Neural progenitor cell (in vitro differentiated cells): ENCODE measurements at regions not wholly inside any gene's neighbourhood (a gene's known extent, or its start where the extent isn't known, plus 50 kb on each side); places are given as distances from the start of the nearest gene placed in this dataset.

Experiments used
- DNase-seq: peaks from one replicate; pipeline ENCODE4 v3.0.0-alpha.2; 2016; ENCODE audit warnings: low spot score
- H2AFZ ChIP-seq: fragments of 200-600 bp; sonication (generic); replicated peaks from 2 replicates; pipeline ENCODE4 v1.6.1; 2016; ENCODE audit warnings: antibody characterized with exemption
- H3F3A ChIP-seq: fragments of 200-600 bp; sonication (generic); 2 replicates; pipeline ENCODE4 v1.6.1; 2016; ENCODE audit warnings: antibody characterized with exemption, low read depth
- H3K27ac ChIP-seq: fragments of 200-600 bp; sonication (generic); 2 replicates; pipeline ENCODE4 v1.5.1; 2016; ENCODE audit warnings: mild to moderate bottlenecking
- H3K27me3 ChIP-seq: fragments of 200-600 bp; sonication (generic); 2 replicates; pipeline ENCODE4 v1.6.1; 2016; ENCODE audit warnings: mild to moderate bottlenecking, moderate library complexity
- H3K36me3 ChIP-seq: fragments of 200-600 bp; sonication (generic); 2 replicates; pipeline ENCODE4 v1.5.1; 2016
- H3K4me1 ChIP-seq: fragments of 200-600 bp; sonication (generic); 2 replicates; pipeline ENCODE4 v1.6.1; 2016; ENCODE audit warnings: mixed run types
- H3K4me2 ChIP-seq: fragments of 200-600 bp; sonication (generic); 2 replicates; pipeline ENCODE4 v1.6.1; 2016
- H3K4me3 ChIP-seq: fragments of 200-600 bp; sonication (generic); 2 replicates; pipeline ENCODE4 v1.5.1; 2016
- H3K79me2 ChIP-seq: fragments of 200-600 bp; sonication (generic); 2 replicates; pipeline ENCODE4 v1.6.1; 2016; ENCODE audit warnings: low read depth
- H3K9ac ChIP-seq: fragments of 200-600 bp; sonication (generic); 2 replicates; pipeline ENCODE4 v1.6.1; 2016
- H3K9me3 ChIP-seq: fragments of 200-600 bp; sonication (generic); 2 replicates; pipeline ENCODE4 v1.5.1; 2016; ENCODE audit warnings: low read depth
- H4K20me1 ChIP-seq: fragments of 200-600 bp; sonication (generic); 2 replicates; pipeline ENCODE4 v1.6.1; 2016; ENCODE audit warnings: low read depth
- H3K27ac Mint-ChIP-seq: 3 replicates; pipeline ENCODE4 v1.8.0; 2021; ENCODE audit warnings: mixed read lengths
- H3K27me3 Mint-ChIP-seq: 2 replicates; pipeline ENCODE4 v1.8.0; 2022; ENCODE audit warnings: low read depth, mild to moderate bottlenecking, inconsistent platforms, moderate library complexity, mixed read lengths; ENCODE audit not compliant: insufficient read depth
- H3K36me3 Mint-ChIP-seq: 3 replicates; pipeline ENCODE4 v1.8.0; 2021; ENCODE audit warnings: mixed read lengths
- H3K4me1 Mint-ChIP-seq: 3 replicates; pipeline ENCODE4 v1.8.0; 2021; ENCODE audit warnings: mixed read lengths
- H3K4me3 Mint-ChIP-seq: 3 replicates; pipeline ENCODE4 v1.8.0; 2021; ENCODE audit warnings: mild to moderate bottlenecking, moderate library complexity, mixed read lengths
- H3K9me3 Mint-ChIP-seq: 3 replicates; pipeline ENCODE4 v1.8.0; 2020; ENCODE audit warnings: mixed read lengths
- CTCF ChIP-seq: fragments of 200-600 bp; sonication (generic); IDR thresholded peaks from 2 replicates; pipeline ENCODE4 v1.5.1; 2017; ENCODE audit warnings: antibody characterized with exemption, mild to moderate bottlenecking
- EZH2 ChIP-seq: fragments of 200-600 bp; sonication (generic); IDR thresholded peaks from 2 replicates; pipeline ENCODE4 v1.6.1; 2017; ENCODE audit warnings: antibody characterized with exemption, mild to moderate bottlenecking, moderate library complexity
- EZH2phosphoT487 ChIP-seq: fragments of 200-600 bp; sonication (generic); IDR thresholded peaks from 2 replicates; pipeline ENCODE4 v1.6.1; 2017; ENCODE audit warnings: antibody characterized with exemption

- Mint-ChIP-seq H3K4me3 (no peak overlapping the region), H3K9me3 (no peaks in the 10 kb centered on the region), H3K4me1 (peaks cover 7% of the 10 kb centered on the region), H3K36me3 (no peaks in the 10 kb centered on the region), H3K27me3 (no peaks in the 10 kb centered on the region), H3K27ac (no peak overlapping the region)
- Histone ChIP-seq H3F3A (no peaks in the 10 kb centered on the region), H3K36me3 (no peaks in the 10 kb centered on the region), H3K27me3 (no peaks in the 10 kb centered on the region), H3K4me3 (no peak overlapping the region), H3K4me2 (no peak overlapping the region), H2AFZ (no peak overlapping the region), H3K9me3 (no peaks in the 10 kb centered on the region), H3K9ac (no peak overlapping the region), H3K79me2 (no peaks in the 10 kb centered on the region), H4K20me1 (no peaks in the 10 kb centered on the region), H3K27ac (no peak overlapping the region), H3K4me1 (no peaks in the 10 kb centered on the region)
- no peak for DNase-seq
- TF ChIP-seq EZH2phosphoT487: no peak
- TF ChIP-seq CTCF: no peak
- no peak for TF ChIP-seq EZH2
Measured at GRCh38 chr2:65880436-65880835, 448.0 kb upstream of the SPRED2 start.

- H2AFZ ChIP-seq: no peak overlapping the region
- H3K27ac Mint-ChIP-seq: no peak overlapping the region
Measured at GRCh38 chr2:65878011-65878340, 445.6 kb upstream of the SPRED2 start.

GRCh38 chr2:65877331-65878010 is 445.1 kb upstream of the SPRED2 start:
- Mint-ChIP-seq H3K4me3 (no peak overlapping the region), H3K27ac (no peak overlapping the region), H3K36me3 (no peaks in the 10 kb centered on the region), H3K4me1 (peaks cover 7% of the 10 kb centered on the region), H3K27me3 (no peaks in the 10 kb centered on the region), H3K9me3 (no peaks in the 10 kb centered on the region)
- TF ChIP-seq CTCF: no peak
- Histone ChIP-seq H2AFZ (no peak overlapping the region), H3K27ac (no peak overlapping the region), H3K79me2 (no peaks in the 10 kb centered on the region), H3K27me3 (no peaks in the 10 kb centered on the region), H3K4me2 (no peak overlapping the region), H3F3A (no peaks in the 10 kb centered on the region), H3K4me1 (no peaks in the 10 kb centered on the region), H3K9ac (no peak overlapping the region), H4K20me1 (no peaks in the 10 kb centered on the region), H3K9me3 (no peaks in the 10 kb centered on the region), H3K4me3 (no peak overlapping the region), H3K36me3 (no peaks in the 10 kb centered on the region)
- no peak for DNase-seq

More at GRCh38 chr2:65878011-65878340, 445.6 kb upstream of the SPRED2 start:
- no peaks in the 10 kb centered on the region for H3K36me3 ChIP-seq
- no peaks in the 10 kb centered on the region for H4K20me1 ChIP-seq
- H3K4me3 ChIP-seq: no peak overlapping the region
- no peaks in the 10 kb centered on the region for H3K79me2 ChIP-seq
- DNase-seq: peak; percentile 31
- no peak overlapping the region for H3K9ac ChIP-seq
- no peaks in the 10 kb centered on the region for H3K27me3 Mint-ChIP-seq
- no peak overlapping the region for H3K27ac ChIP-seq
- H3K4me3 Mint-ChIP-seq: no peak overlapping the region
- no peak for TF ChIP-seq EZH2phosphoT487
- no peak overlapping the region for H3K4me2 ChIP-seq
- H3K4me1 ChIP-seq: no peaks in the 10 kb centered on the region
- no peaks in the 10 kb centered on the region for H3K27me3 ChIP-seq
- peaks cover 7% of the 10 kb centered on the region for H3K4me1 Mint-ChIP-seq
- no peaks in the 10 kb centered on the region for H3K9me3 ChIP-seq
- no peaks in the 10 kb centered on the region for H3F3A ChIP-seq
- H3K36me3 Mint-ChIP-seq: no peaks in the 10 kb centered on the region
- no peaks in the 10 kb centered on the region for H3K9me3 Mint-ChIP-seq

GRCh38 chr2:65876114-65876513 is 443.7 kb upstream of the SPRED2 start:
- Mint-ChIP-seq H3K9me3 (no peaks in the 10 kb centered on the region), H3K27ac (no peak overlapping the region), H3K27me3 (no peaks in the 10 kb centered on the region), H3K36me3 (no peaks in the 10 kb centered on the region), H3K4me1 (peaks cover 7% of the 10 kb centered on the region), H3K4me3 (no peak overlapping the region)
- Histone ChIP-seq H4K20me1 (no peaks in the 10 kb centered on the region), H3K9ac (no peak overlapping the region), H3K4me2 (no peak overlapping the region), H3F3A (no peaks in the 10 kb centered on the region), H3K27ac (no peak overlapping the region), H3K4me1 (no peaks in the 10 kb centered on the region), H3K9me3 (no peaks in the 10 kb centered on the region), H3K36me3 (no peaks in the 10 kb centered on the region), H3K79me2 (no peaks in the 10 kb centered on the region), H3K27me3 (no peaks in the 10 kb centered on the region), H3K4me3 (no peak overlapping the region), H2AFZ (no peak overlapping the region)
- TF ChIP-seq EZH2 (no peak), CTCF (no peak), EZH2phosphoT487 (no peak)
- DNase-seq: no peak
